H1 (cell line): ENCODE measurements at regions not wholly inside any gene's neighbourhood (a gene's known extent, or its start where the extent isn't known, plus 50 kb on each side); places are given as distances from the start of the nearest gene placed in this dataset.

Source experiments
- CTCF ChIA-PET: fragments of 300-600 bp; sonication (Branson Sonifier 250); formaldehyde crosslinking; loops from one replicate; lab custom pipeline; 2021; ENCODE audit not compliant: partially characterized antibody; lab: Charles Lee
- POLR2A ChIA-PET: fragments of 300-600 bp; sonication (Branson Sonifier 250); formaldehyde crosslinking; loops from one replicate; lab custom pipeline; 2021; ENCODE audit warnings: inconsistent platforms; ENCODE audit not compliant: partially characterized antibody; lab: Charles Lee
- DNase-seq, 2 experiments: peaks; one replicate each; pipeline versions ENCODE4 v3.0.0 to v3.0.0-alpha.2; 2010 to 2022; ENCODE audit warnings: low spot score in 2 of 2, low read depth in 1 of 2, mixed read lengths in 1 of 2
- FAIRE-seq: peaks from 2 replicates; lab custom pipeline; 2011; peaks lifted over from hg19 to GRCh38; lab: Jason Lieb, UNC
- H2AFZ ChIP-seq: 2 replicates; pipeline ENCODE4 v1.8.1; 2012; ENCODE audit warnings: low read length, inconsistent platforms
- H2AK5ac ChIP-seq: 2 replicates; pipeline ENCODE4 v1.6.1; 2013; ENCODE audit warnings: low read depth, low read length
- H2BK120ac ChIP-seq: replicated peaks from 2 replicates; pipeline ENCODE3; 2013; ENCODE audit warnings: low read depth, low read length, inconsistent platforms
- H2BK12ac ChIP-seq: 2 replicates; pipeline ENCODE4 v1.6.1; 2013; ENCODE audit warnings: low read depth, low read length
- H2BK15ac ChIP-seq: 2 replicates; pipeline ENCODE4 v1.6.1; 2013; ENCODE audit warnings: low read length
- H2BK20ac ChIP-seq: 2 replicates; pipeline ENCODE4 v1.6.1; 2013; ENCODE audit warnings: low read length
- H2BK5ac ChIP-seq: 2 replicates; pipeline ENCODE4 v1.6.1; 2013; ENCODE audit warnings: low read depth, low read length
- H3K14ac ChIP-seq: 2 replicates; pipeline ENCODE4 v1.6.1; 2013; ENCODE audit warnings: inconsistent platforms; ENCODE audit not compliant: insufficient read length
- H3K18ac ChIP-seq: 2 replicates; pipeline ENCODE4 v1.6.1; 2013; ENCODE audit warnings: low read length; ENCODE audit errors: extremely low read depth
- H3K23ac ChIP-seq: 2 replicates; pipeline ENCODE4 v1.6.1; 2013; ENCODE audit warnings: inconsistent platforms; ENCODE audit not compliant: insufficient read length
- H3K23me2 ChIP-seq: 2 replicates; pipeline ENCODE4 v1.6.1; 2013; ENCODE audit warnings: low read depth, low read length
- H3K27ac ChIP-seq: 2 replicates; pipeline ENCODE4 v1.6.1; 2011; ENCODE audit warnings: low read depth, low read length, inconsistent platforms
- H3K27me3 ChIP-seq, 4 experiments: replicated peaks in 1 of 4; 1 replicate in 1 of 4; 2 replicates in 3 of 4; pipeline versions ENCODE4 v1.6.1 to v1.8.1; 2011 to 2013; ENCODE audit warnings: low read length in 3 of 4, mild to moderate bottlenecking in 3 of 4, inconsistent platforms in 2 of 4, mixed read lengths in 2 of 4, moderate library complexity in 1 of 4; ENCODE audit not compliant: control insufficient read depth in 3 of 4, insufficient read depth in 3 of 4; ENCODE audit errors: extremely low read depth in 1 of 4
- H3K36me3 ChIP-seq, 4 experiments: 2 replicates each; pipeline versions ENCODE4 v1.6.1 to v1.8.1; 2011 to 2013; ENCODE audit warnings: mild to moderate bottlenecking in 4 of 4, low read length in 3 of 4, moderate library complexity in 2 of 4, control low read depth in 1 of 4, inconsistent platforms in 1 of 4; ENCODE audit not compliant: insufficient read depth in 4 of 4, control insufficient read depth in 2 of 4
- H3K4ac ChIP-seq: replicated peaks from 2 replicates; pipeline ENCODE3; 2013; ENCODE audit warnings: low read length, low read depth, mixed read lengths, inconsistent platforms; ENCODE audit not compliant: insufficient read length
- H3K4me1 ChIP-seq, 4 experiments: replicated peaks in 1 of 4; 1 replicate in 1 of 4; 2 replicates in 3 of 4; pipeline versions ENCODE4 v1.6.1 to v1.8.1; 2011 to 2013; ENCODE audit warnings: low read length in 3 of 4, inconsistent platforms in 2 of 4, mixed read lengths in 1 of 4; ENCODE audit not compliant: insufficient read depth in 4 of 4, control insufficient read depth in 3 of 4
- H3K4me2 ChIP-seq, 2 experiments: 2 replicates each; pipeline versions ENCODE4 v1.6.1 to v1.8.1; 2011 to 2013; ENCODE audit warnings: low read depth in 2 of 2, low read length in 2 of 2, control low read depth in 1 of 2, inconsistent platforms in 1 of 2, mild to moderate bottlenecking in 1 of 2; ENCODE audit not compliant: insufficient read depth in 1 of 2
- H3K4me3 ChIP-seq, 4 experiments: fragments of 200-600, 300-600 bp in 1 of 4; sonication (generic), shearing (Covaris generic), sonication (Bioruptor Twin) in 1 of 4; 2 replicates each; pipeline versions ENCODE4 v1.5.1 to v1.8.1; 2011 to 2016; ENCODE audit warnings: low read length in 4 of 4, low read depth in 3 of 4, control low read depth in 2 of 4, inconsistent platforms in 2 of 4, mild to moderate bottlenecking in 2 of 4, mixed read lengths in 1 of 4, moderate library complexity in 1 of 4; ENCODE audit not compliant: insufficient read depth in 2 of 4; ENCODE audit errors: extremely low read depth in 1 of 4
- H3K56ac ChIP-seq: replicated peaks from 2 replicates; pipeline ENCODE3; 2013; ENCODE audit warnings: low read depth, mild to moderate bottlenecking, mixed read lengths, low read length, inconsistent platforms; ENCODE audit not compliant: insufficient read length
- H3K79me1 ChIP-seq: 2 replicates; pipeline ENCODE4 v1.6.1; 2013; ENCODE audit warnings: low read depth, low read length, control low read depth
- H3K79me2 ChIP-seq, 2 experiments: 2 replicates each; pipeline versions ENCODE4 v1.6.1 to v1.8.1; 2012 to 2013; ENCODE audit warnings: low read length in 2 of 2, mild to moderate bottlenecking in 2 of 2, inconsistent platforms in 1 of 2; ENCODE audit not compliant: insufficient read depth in 2 of 2, control insufficient read depth in 1 of 2
- H3K9ac ChIP-seq, 4 experiments: replicated peaks in 1 of 4; 1 replicate in 1 of 4; 2 replicates in 3 of 4; pipeline versions ENCODE4 v1.6.1 to v1.8.1; 2011 to 2013; ENCODE audit warnings: low read depth in 3 of 4, low read length in 3 of 4, control low read depth in 2 of 4, mild to moderate bottlenecking in 2 of 4, moderate library complexity in 2 of 4, inconsistent platforms in 1 of 4; ENCODE audit errors: extremely low read depth in 1 of 4
- H3K9me3 ChIP-seq, 2 experiments: 2 replicates each; pipeline versions ENCODE4 v1.6.1 to v1.8.1; 2012 to 2013; ENCODE audit warnings: mild to moderate bottlenecking in 2 of 2, moderate library complexity in 2 of 2, control low read depth in 1 of 2, inconsistent platforms in 1 of 2, low read depth in 1 of 2, low read length in 1 of 2, mixed read lengths in 1 of 2; ENCODE audit not compliant: insufficient read depth in 2 of 2
- H4K20me1 ChIP-seq, 2 experiments: replicated peaks in 1 of 2; 2 replicates each; pipeline versions ENCODE3 to v1.8.1; 2011 to 2013; ENCODE audit warnings: inconsistent platforms in 2 of 2, low read length in 2 of 2, mild to moderate bottlenecking in 1 of 2; ENCODE audit not compliant: insufficient read depth in 2 of 2, control insufficient read depth in 1 of 2
- H4K5ac ChIP-seq: 2 replicates; pipeline ENCODE4 v1.6.1; 2013; ENCODE audit warnings: low read length, low read depth, mixed read lengths, inconsistent platforms; ENCODE audit not compliant: insufficient read length
- H4K8ac ChIP-seq: 2 replicates; pipeline ENCODE4 v1.8.0; 2013; ENCODE audit warnings: mild to moderate bottlenecking, moderate library complexity, low read length, inconsistent platforms; ENCODE audit not compliant: insufficient read depth; ENCODE audit errors: extremely low read depth
- H4K91ac ChIP-seq: replicated peaks from 2 replicates; pipeline ENCODE3; 2013; ENCODE audit warnings: low read length, mixed read lengths, inconsistent platforms; ENCODE audit not compliant: insufficient read length
- BCL11A ChIP-seq, 2 experiments: IDR thresholded peaks; one replicate each; pipeline ENCODE4 v1.6.1; 2011; ENCODE audit warnings: low read depth in 2 of 2, low read length in 2 of 2, mild to moderate bottlenecking in 2 of 2
- CHD1 ChIP-seq: IDR thresholded peaks from 2 replicates; pipeline ENCODE4 v1.6.1; 2012; ENCODE audit warnings: low read depth, low read length, improper control_type of control experiment
- CREB1 ChIP-seq: IDR thresholded peaks from 2 replicates; pipeline ENCODE4 v1.6.1; 2012; ENCODE audit warnings: inconsistent platforms
- E2F6 ChIP-seq: IDR thresholded peaks from 2 replicates; pipeline ENCODE4 v1.6.1; 2012; ENCODE audit warnings: inconsistent platforms
- EGR1 ChIP-seq: IDR thresholded peaks from 2 replicates; pipeline ENCODE4 v1.6.1; 2011; ENCODE audit warnings: low read depth, low read length, borderline replicate concordance
- GABPA ChIP-seq: IDR thresholded peaks from 2 replicates; pipeline ENCODE4 v1.6.1; 2011; ENCODE audit warnings: mild to moderate bottlenecking, low read length, moderate library complexity, borderline replicate concordance; ENCODE audit not compliant: insufficient read depth
- JUN ChIP-seq: IDR thresholded peaks from 2 replicates; pipeline ENCODE4 v1.6.1; 2011; ENCODE audit warnings: low read depth, mild to moderate bottlenecking, improper control_type of control experiment, low read length
- MAX ChIP-seq: IDR thresholded peaks from 2 replicates; pipeline ENCODE4 v1.6.1; 2012; ENCODE audit warnings: inconsistent platforms
- SAP30 ChIP-seq: fragments of 300-600 bp; sonication (generic); IDR thresholded peaks from 2 replicates; pipeline ENCODE4 v1.7.1; 2012; ENCODE audit warnings: low read length, moderate library complexity, mild to moderate bottlenecking, inconsistent platforms; ENCODE audit not compliant: insufficient read depth, insufficient replicate concordance
- SP2 ChIP-seq: IDR thresholded peaks from 2 replicates; pipeline ENCODE4 v1.6.1; 2012; ENCODE audit warnings: mild to moderate bottlenecking, low read length, inconsistent platforms
- SUZ12 ChIP-seq: fragments of 200-600 bp; sonication (generic); IDR thresholded peaks from 2 replicates; pipeline ENCODE4 v1.6.1; 2012; ENCODE audit warnings: mild to moderate bottlenecking, inconsistent platforms, low read length, moderate library complexity, mixed read lengths
- TCF12 ChIP-seq: IDR thresholded peaks from 2 replicates; pipeline ENCODE4 v1.6.1; 2011; ENCODE audit warnings: low read depth, mild to moderate bottlenecking, low read length
- ZNF274 ChIP-seq: IDR thresholded peaks from 2 replicates; pipeline ENCODE4 v1.7.0; 2012; ENCODE audit warnings: low read length, borderline replicate concordance; ENCODE audit errors: extremely low read depth
- WGBS, 2 experiments: shearing (Covaris generic) in 1 of 2; methylation state at CpG; one replicate each; pipeline versions ENCODE4 v1.1.6 to v1.1.7; 2013 to 2015; ENCODE audit warnings: low lambda C conversion rate in 2 of 2, mixed read lengths in 2 of 2, inconsistent platforms in 1 of 2, low coverage in 1 of 2, missing lambda C conversion rate in 1 of 2; ENCODE audit not compliant: insufficient replicate concordance in 2 of 2, insufficient coverage in 1 of 2, insufficient read length in 1 of 2; ENCODE audit errors: extremely low coverage in 1 of 2, missing lambda C conversion rate in 1 of 2; 5-methylcytosine and 5-hydroxymethylcytosine counted together

- no peak overlapping the region for H2AFZ ChIP-seq
- H4K5ac ChIP-seq, result no peak overlapping the region
- no peak overlapping the region for H3K4ac ChIP-seq
- ChIA-PET CTCF (interaction anchor here (0.8 to 1.6 kb wide), 3 partner anchors 10 to 69 kb away, joined by 3 read pairs; no protein-coding TSS in a partner anchor), POLR2A (no interaction called here)
- no peak overlapping the region for H3K4me2 ChIP-seq
- no peak overlapping the region for H3K18ac ChIP-seq
- no peak overlapping the region for H2BK12ac ChIP-seq
- no peak overlapping the region for H2BK20ac ChIP-seq
- no peak overlapping the region for H4K8ac ChIP-seq
- 96% methylated on average over 1 of the region's 1 CpG; no CpG with 5 or more reads in 1 of the 2 experiments for WGBS, 2 experiments
- no peaks in the 10 kb centered on the region for H3K79me1 ChIP-seq
- H3K27me3 ChIP-seq, result no peaks in the 10 kb centered on the region
- H3K23ac ChIP-seq, result no peak overlapping the region
- no peak overlapping the region for H3K9ac ChIP-seq
- FAIRE-seq, result no peak
- no peak overlapping the region for H3K27ac ChIP-seq
- H3K79me2 ChIP-seq, result no peaks in the 10 kb centered on the region
- H2AK5ac ChIP-seq, result no peak overlapping the region
- H2BK120ac ChIP-seq, result no peak overlapping the region
- no peak overlapping the region for H4K91ac ChIP-seq
- no peaks in the 10 kb centered on the region for H4K20me1 ChIP-seq
- no peaks in the 10 kb centered on the region; the same call in 1 of the 2 replicates for H3K23me2 ChIP-seq
- no peak overlapping the region for H2BK15ac ChIP-seq
- DNase-seq, result no peak
- H3K56ac ChIP-seq, result no peak overlapping the region
- no peak overlapping the region for H2BK5ac ChIP-seq
- 0 out of 7 replicates have a peak, but pooled peaks cover 0 to 4% (median 0%) of the 10 kb centered on the region in 4 experiments for H3K4me1 ChIP-seq
- H3K36me3 ChIP-seq, result no peaks in the 10 kb centered on the region
- H3K14ac ChIP-seq, result no peak overlapping the region
- no peaks in the 10 kb centered on the region for H3K9me3 ChIP-seq
- no peak overlapping the region for H3K4me3 ChIP-seq
- TF ChIP-seq SAP30 (no peak), SUZ12 (no peak), MAX (no peak), EGR1 (no peak), JUN (no peak), CREB1 (no peak), GABPA (no peak), SP2 (no peak), ZNF274 (no peak), E2F6 (no peak), CHD1 (no peak), BCL11A (IDR thresholded peaks at IDR 0.05; ENCODE audit: low read depth in 2 of 2, low read length in 2 of 2) (no peak), TCF12 (no peak)
- TF ChIP-seq, all 59 proteins: peak for 0
Measured at GRCh38 chr3:8369638-8370037, 132.0 kb upstream of the LMCD1 start.
